RWPE1 (cell line): ENCODE measurements at regions not wholly inside any gene's neighbourhood (a gene's known extent, or its start where the extent isn't known, plus 50 kb on each side); places are given as distances from the start of the nearest gene placed in this dataset.

Experiments used
- CTCF ChIA-PET: fragments of 350-600 bp; sonication (Branson Sonifier 250); formaldehyde crosslinking; extraction: SDS; loops from one replicate; lab custom pipeline; 2021; lab: Yijun Ruan, JAX
- POLR2A ChIA-PET: fragments of 400-600 bp; formaldehyde crosslinking; extraction: SDS; loops from one replicate; lab custom pipeline; 2020; ENCODE audit warnings: antibody characterized with exemption; ENCODE audit not compliant: low non-redundant PET; lab: Yijun Ruan, JAX
- DNase-seq: peaks from one replicate; pipeline ENCODE4 v3.0.0; 2012; ENCODE audit warnings: low spot score
- H3K27ac ChIP-seq: fragments of 450-650 bp; 2 replicates; pipeline ENCODE4 v1.5.1; 2017
- TF ChIP-seq, protein P1 (sequence below): fragments of 450-650 bp; conservative IDR thresholded peaks from 2 replicates; pipeline ENCODE4 v1.5.1; 2017; ENCODE audit warnings: low read depth, mild to moderate bottlenecking

DNA sequence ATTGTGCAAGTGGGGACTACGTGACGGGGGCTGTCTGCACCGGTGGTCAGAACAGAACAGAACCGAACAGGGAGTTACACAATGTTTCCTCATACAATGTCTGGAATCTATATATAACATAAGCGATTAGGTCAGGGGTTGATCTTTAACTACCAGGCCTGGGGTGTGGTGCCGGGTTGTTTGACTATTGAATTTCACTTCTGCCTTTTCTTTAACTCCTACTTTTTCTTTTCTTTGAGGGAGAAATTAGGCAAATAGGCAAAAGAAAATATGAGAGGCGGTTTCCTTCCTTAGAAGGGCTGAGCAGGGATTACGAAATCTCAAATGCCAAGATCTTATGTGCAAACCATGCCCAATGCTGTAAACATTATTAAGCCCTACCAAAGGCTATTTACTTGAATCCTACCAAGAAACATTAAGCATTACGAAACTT lies 140.3 kb downstream of the SLC38A6 start:
- ChIA-PET CTCF (interaction anchor here (0.7 kb wide), 1 partner anchor 583 kb away, joined by 4 read pairs; no protein-coding TSS in a partner anchor), POLR2A (no interaction called here)
- H3K27ac ChIP-seq: no peak overlapping the region
- TF ChIP-seq, protein P1, sequence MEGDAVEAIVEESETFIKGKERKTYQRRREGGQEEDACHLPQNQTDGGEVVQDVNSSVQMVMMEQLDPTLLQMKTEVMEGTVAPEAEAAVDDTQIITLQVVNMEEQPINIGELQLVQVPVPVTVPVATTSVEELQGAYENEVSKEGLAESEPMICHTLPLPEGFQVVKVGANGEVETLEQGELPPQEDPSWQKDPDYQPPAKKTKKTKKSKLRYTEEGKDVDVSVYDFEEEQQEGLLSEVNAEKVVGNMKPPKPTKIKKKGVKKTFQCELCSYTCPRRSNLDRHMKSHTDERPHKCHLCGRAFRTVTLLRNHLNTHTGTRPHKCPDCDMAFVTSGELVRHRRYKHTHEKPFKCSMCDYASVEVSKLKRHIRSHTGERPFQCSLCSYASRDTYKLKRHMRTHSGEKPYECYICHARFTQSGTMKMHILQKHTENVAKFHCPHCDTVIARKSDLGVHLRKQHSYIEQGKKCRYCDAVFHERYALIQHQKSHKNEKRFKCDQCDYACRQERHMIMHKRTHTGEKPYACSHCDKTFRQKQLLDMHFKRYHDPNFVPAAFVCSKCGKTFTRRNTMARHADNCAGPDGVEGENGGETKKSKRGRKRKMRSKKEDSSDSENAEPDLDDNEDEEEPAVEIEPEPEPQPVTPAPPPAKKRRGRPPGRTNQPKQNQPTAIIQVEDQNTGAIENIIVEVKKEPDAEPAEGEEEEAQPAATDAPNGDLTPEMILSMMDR: no peak
- no peak for DNase-seq

DNA sequence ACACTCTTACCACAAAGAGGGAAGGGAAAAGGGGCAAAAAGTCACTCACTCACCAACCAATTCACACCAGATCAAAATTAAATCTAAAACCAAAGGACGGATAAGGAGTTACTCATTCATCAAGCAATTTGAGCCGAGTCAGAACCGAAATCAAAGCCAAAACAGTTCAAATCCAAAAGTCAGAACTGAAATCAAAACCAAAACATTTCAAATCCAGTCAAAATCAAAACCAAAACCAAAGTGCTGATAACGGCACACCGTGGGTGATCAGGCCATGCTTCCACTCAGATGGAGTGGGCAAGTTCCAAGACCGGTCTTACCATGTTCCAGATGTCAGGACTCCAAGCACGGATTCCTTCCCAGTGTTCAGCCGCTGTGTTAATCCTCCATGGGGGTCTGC lies 139.5 kb downstream of the SLC38A6 start:
- POLR2A ChIA-PET: no interaction called here
- CTCF ChIA-PET: interaction anchor here (0.7 kb wide), 2 partner anchors 151 to 584 kb away, joined by 3 to 4 read pairs; no protein-coding TSS in a partner anchor
- TF ChIP-seq, protein P1: no peak
- DNase-seq: no peak
- H3K27ac ChIP-seq: no peak overlapping the region

- no peak for DNase-seq
- POLR2A ChIA-PET: no interaction called here
- TF ChIP-seq, protein P1: no peak
- no peak overlapping the region for H3K27ac ChIP-seq
- CTCF ChIA-PET: no interaction called here
These were observed 138.0 kb downstream of the SLC38A6 start for GRCh38 chr14:61119006-61119405.

GRCh38 chr14:61116369-61116768 lies 135.3 kb downstream of the SLC38A6 start:
- no peak overlapping the region for H3K27ac ChIP-seq
- ChIA-PET CTCF (no interaction called here), POLR2A (no interaction called here)
- no peak for DNase-seq
- TF ChIP-seq, protein P1: no peak

GRCh38 chr14:61113561-61114225 lies 132.6 kb downstream of the SLC38A6 start:
- H3K27ac ChIP-seq: no peak overlapping the region
- POLR2A ChIA-PET: no interaction called here
- DNase-seq: no peak
- CTCF ChIA-PET: interaction anchor here (0.5 kb wide), 1 partner anchor 268 kb away, joined by 3 read pairs; no protein-coding TSS in a partner anchor
- TF ChIP-seq, protein P1: no peak

- TF ChIP-seq, protein P1: no peak
- no peak overlapping the region for H3K27ac ChIP-seq
- ChIA-PET POLR2A (no interaction called here), CTCF (no interaction called here)
- no peak for DNase-seq
These were observed 131.5 kb downstream of the SLC38A6 start for GRCh38 chr14:61112506-61112905.
